C4-2B (cell line): ENCODE measurements at regions not wholly inside any gene's neighbourhood (a gene's known extent, or its start where the extent isn't known, plus 50 kb on each side); places are given as distances from the start of the nearest gene placed in this dataset.
A peak's percentile ranks its signal among the peaks of the same experiment; 100 is the strongest.

Experiments
- CTCF ChIP-seq: fragments of 450-650 bp; conservative IDR thresholded peaks from 2 replicates; pipeline ENCODE4 v1.5.1; 2017; ENCODE audit warnings: mild to moderate bottlenecking
- ZFX ChIP-seq: fragments of 450-650 bp; IDR thresholded peaks from 2 replicates; pipeline ENCODE4 v1.6.1; 2017

- peak; percentile 87 for TF ChIP-seq CTCF
- TF ChIP-seq ZFX: no peak
Measured at GRCh38 chr5:164597293-164597900, 1092.0 kb downstream of the MAT2B start.
